Mesothelial cell of epicardium (in vitro differentiated cells): ENCODE measurements at regions not wholly inside any gene's neighbourhood (a gene's known extent, or its start where the extent isn't known, plus 50 kb on each side); places are given as distances from the start of the nearest gene placed in this dataset.

Source experiments
- DNase-seq, 2 experiments: peaks; one replicate each; pipeline ENCODE4 v3.0.0; 2021; ENCODE audit warnings: low spot score in 2 of 2; ENCODE audit not compliant: unreplicated experiment in 2 of 2
- H3K27ac Mint-ChIP-seq: 2 replicates; pipeline ENCODE4 v1.8.0; 2021; ENCODE audit warnings: mixed read lengths
- H3K27me3 Mint-ChIP-seq: 2 replicates; pipeline ENCODE4 v1.8.0; 2021; ENCODE audit warnings: low read depth, mixed read lengths
- H3K36me3 Mint-ChIP-seq: 2 replicates; pipeline ENCODE4 v1.8.0; 2021; ENCODE audit warnings: mixed read lengths
- H3K4me1 Mint-ChIP-seq: 2 replicates; pipeline ENCODE4 v1.8.0; 2021; ENCODE audit warnings: mixed read lengths
- H3K4me3 Mint-ChIP-seq: 2 replicates; pipeline ENCODE4 v1.8.0; 2021; ENCODE audit warnings: mild to moderate bottlenecking, moderate library complexity, mixed read lengths
- H3K9me3 Mint-ChIP-seq: 2 replicates; pipeline ENCODE4 v1.8.0; 2021; ENCODE audit warnings: mixed read lengths
- CTCF ChIP-seq: fragments of 200-600 bp; sonication (generic); IDR thresholded peaks from one replicate; pipeline ENCODE4 v1.5.0; 2021; ENCODE audit warnings: antibody characterized with exemption; ENCODE audit not compliant: unreplicated experiment

GRCh38 chr2:175398848-175399247 lies 217.3 kb upstream of the ATP5MC3 start:
- Mint-ChIP-seq H3K9me3 (no peaks in the 10 kb centered on the region), H3K27me3 (peaks cover 55% of the 10 kb centered on the region), H3K4me3 (no peak overlapping the region), H3K36me3 (no peaks in the 10 kb centered on the region), H3K4me1 (no peaks in the 10 kb centered on the region), H3K27ac (no peak overlapping the region)
- DNase-seq: no peak
- TF ChIP-seq CTCF: no peak

GRCh38 chr2:175396696-175397095 lies 215.2 kb upstream of the ATP5MC3 start:
- Mint-ChIP-seq H3K4me3 (no peak overlapping the region), H3K27ac (no peak overlapping the region), H3K36me3 (no peaks in the 10 kb centered on the region), H3K9me3 (no peaks in the 10 kb centered on the region), H3K27me3 (peaks cover 44% of the 10 kb centered on the region), H3K4me1 (no peaks in the 10 kb centered on the region)
- no peak for DNase-seq
- TF ChIP-seq CTCF: no peak

GRCh38 chr2:175393851-175394250 lies 212.3 kb upstream of the ATP5MC3 start:
- H3K4me3 Mint-ChIP-seq: no peak overlapping the region
- H3K4me1 Mint-ChIP-seq: no peaks in the 10 kb centered on the region
- H3K9me3 Mint-ChIP-seq: peaks cover 3% of the 10 kb centered on the region
- TF ChIP-seq CTCF: no peak
- no peak for DNase-seq
- no peak overlapping the region for H3K27ac Mint-ChIP-seq
- H3K27me3 Mint-ChIP-seq: peaks cover 38% of the 10 kb centered on the region
- no peaks in the 10 kb centered on the region for H3K36me3 Mint-ChIP-seq

GRCh38 chr2:175383286-175383685 lies 201.8 kb upstream of the ATP5MC3 start:
- peaks cover 33% of the 10 kb centered on the region for H3K9me3 Mint-ChIP-seq

DNA sequence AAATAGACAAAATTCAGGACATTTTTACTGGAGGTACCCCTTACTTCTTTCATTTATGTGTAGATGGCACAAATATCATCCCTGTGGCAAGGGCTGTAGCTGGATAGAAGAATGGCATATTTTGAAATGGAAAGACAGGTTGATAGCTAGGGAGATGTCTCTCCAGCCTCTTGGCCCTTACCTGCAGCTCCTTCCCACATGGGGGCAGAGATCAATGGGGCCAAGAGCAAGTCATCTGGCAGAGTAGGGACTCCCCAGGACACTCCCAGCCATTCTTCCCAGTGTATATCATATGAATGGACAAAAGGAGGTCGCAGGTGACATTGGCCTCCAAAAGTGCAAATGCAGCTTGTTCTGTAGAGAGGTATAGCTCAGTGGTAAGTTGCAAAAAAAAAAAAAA lies 192.2 kb upstream of the ATP5MC3 start:
- Mint-ChIP-seq H3K36me3 (no peaks in the 10 kb centered on the region), H3K27ac (no peak overlapping the region), H3K4me3 (no peak overlapping the region), H3K4me1 (no peaks in the 10 kb centered on the region), H3K27me3 (peaks cover 36% of the 10 kb centered on the region), H3K9me3 (no peaks in the 10 kb centered on the region)
- no peak for DNase-seq
- no peak for TF ChIP-seq CTCF

More at GRCh38 chr2:175383286-175383685, 201.8 kb upstream of the ATP5MC3 start:
- H3K4me1 Mint-ChIP-seq: no peaks in the 10 kb centered on the region
- H3K4me3 Mint-ChIP-seq: no peak overlapping the region
- H3K27me3 Mint-ChIP-seq: peaks cover 2% of the 10 kb centered on the region
- peaks cover 15% of the 10 kb centered on the region for H3K36me3 Mint-ChIP-seq
- no peak overlapping the region for H3K27ac Mint-ChIP-seq
- TF ChIP-seq CTCF: no peak
- DNase-seq: no peak
